SU-DHL-6 (cell line): ENCODE measurements at regions not wholly inside any gene's neighbourhood (a gene's known extent, or its start where the extent isn't known, plus 50 kb on each side); places are given as distances from the start of the nearest gene placed in this dataset.

ENCODE experiments used
- EZH2phosphoT487 ChIP-seq: fragments of 200-600 bp; sonication (generic), shearing (Covaris generic); conservative IDR thresholded peaks from 2 replicates; pipeline ENCODE4 v1.6.1; 2018; ENCODE audit warnings: mild to moderate bottlenecking, antibody characterized with exemption, low read length, moderate library complexity, mixed read lengths
- TF ChIP-seq, protein P1 (sequence below): fragments of 200-600 bp; sonication (generic); IDR thresholded peaks from one replicate; pipeline ENCODE4 v1.5.1; 2017; ENCODE audit warnings: antibody characterized with exemption, mild to moderate bottlenecking, low read length, moderate library complexity; ENCODE audit not compliant: insufficient read depth, poor library complexity, severe bottlenecking

DNA sequence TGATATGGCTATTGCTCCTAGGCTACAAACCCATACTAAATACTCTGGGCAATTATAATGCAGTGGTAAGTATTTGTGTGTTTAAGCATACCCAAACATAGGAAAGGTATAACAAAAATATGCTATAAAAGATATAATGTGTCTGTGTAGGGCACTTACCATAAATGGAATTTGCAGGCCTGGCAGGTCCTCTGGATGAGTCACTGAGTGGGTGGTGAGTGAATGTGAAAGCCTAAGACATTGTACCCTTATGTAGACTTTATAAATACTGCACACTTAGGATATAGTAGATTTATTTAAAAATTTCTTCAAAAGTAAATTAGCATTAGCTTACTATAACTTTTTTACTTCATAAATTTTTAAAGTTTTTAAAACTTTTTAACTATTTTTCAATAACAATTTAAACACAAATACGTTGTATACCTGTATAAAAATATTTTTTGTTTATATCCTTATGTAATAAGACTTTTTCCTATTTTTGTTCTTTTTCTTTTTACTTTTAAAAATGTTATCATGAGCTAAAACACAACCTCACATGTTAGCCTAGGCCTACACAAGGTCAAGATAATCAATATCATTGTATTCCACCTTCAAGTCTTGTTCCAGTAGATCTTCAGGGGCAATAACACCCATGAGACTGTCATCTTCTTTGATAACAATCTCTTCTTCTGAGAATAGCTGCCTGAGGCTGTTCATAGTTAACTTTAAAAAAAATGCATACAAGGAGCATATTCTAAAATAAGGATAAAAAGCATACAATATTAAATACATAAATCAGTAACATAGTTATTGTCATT is 306.3 kb upstream of the RGS18 start:
- TF ChIP-seq, protein P1, sequence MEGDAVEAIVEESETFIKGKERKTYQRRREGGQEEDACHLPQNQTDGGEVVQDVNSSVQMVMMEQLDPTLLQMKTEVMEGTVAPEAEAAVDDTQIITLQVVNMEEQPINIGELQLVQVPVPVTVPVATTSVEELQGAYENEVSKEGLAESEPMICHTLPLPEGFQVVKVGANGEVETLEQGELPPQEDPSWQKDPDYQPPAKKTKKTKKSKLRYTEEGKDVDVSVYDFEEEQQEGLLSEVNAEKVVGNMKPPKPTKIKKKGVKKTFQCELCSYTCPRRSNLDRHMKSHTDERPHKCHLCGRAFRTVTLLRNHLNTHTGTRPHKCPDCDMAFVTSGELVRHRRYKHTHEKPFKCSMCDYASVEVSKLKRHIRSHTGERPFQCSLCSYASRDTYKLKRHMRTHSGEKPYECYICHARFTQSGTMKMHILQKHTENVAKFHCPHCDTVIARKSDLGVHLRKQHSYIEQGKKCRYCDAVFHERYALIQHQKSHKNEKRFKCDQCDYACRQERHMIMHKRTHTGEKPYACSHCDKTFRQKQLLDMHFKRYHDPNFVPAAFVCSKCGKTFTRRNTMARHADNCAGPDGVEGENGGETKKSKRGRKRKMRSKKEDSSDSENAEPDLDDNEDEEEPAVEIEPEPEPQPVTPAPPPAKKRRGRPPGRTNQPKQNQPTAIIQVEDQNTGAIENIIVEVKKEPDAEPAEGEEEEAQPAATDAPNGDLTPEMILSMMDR, result no peak
- no peak for TF ChIP-seq EZH2phosphoT487
